Loucy (cell line): ENCODE measurements at regions not wholly inside any gene's neighbourhood (a gene's known extent, or its start where the extent isn't known, plus 50 kb on each side); places are given as distances from the start of the nearest gene placed in this dataset.

ENCODE experiments used
- H2AFZ ChIP-seq: fragments of 200-600 bp; sonication (generic); 2 replicates; pipeline ENCODE4 v1.6.0; 2016; ENCODE audit warnings: antibody characterized with exemption, mild to moderate bottlenecking, low read length, moderate library complexity
- H3F3A ChIP-seq: fragments of 200-600 bp; 2 replicates; pipeline ENCODE4 v1.6.0; 2016; ENCODE audit warnings: antibody characterized with exemption, low read depth, mild to moderate bottlenecking
- H3K27me3 ChIP-seq: fragments of 200-600 bp; sonication (generic); 2 replicates; pipeline ENCODE4 v1.6.1; 2014; ENCODE audit warnings: low read length, mild to moderate bottlenecking; ENCODE audit not compliant: insufficient read depth, poor library complexity, severe bottlenecking
- H3K36me3 ChIP-seq: fragments of 200-600 bp; sonication (generic); 2 replicates; pipeline ENCODE4 v1.6.1; 2016; ENCODE audit warnings: low read length; ENCODE audit not compliant: insufficient read depth
- H3K4me1 ChIP-seq: fragments of 200-600 bp; sonication (generic); 2 replicates; pipeline ENCODE4 v1.5.1; 2014; ENCODE audit warnings: low read length, mild to moderate bottlenecking; ENCODE audit not compliant: insufficient read depth, poor library complexity, severe bottlenecking
- H3K4me2 ChIP-seq: fragments of 200-600 bp; sonication (generic); 2 replicates; pipeline ENCODE4 v1.6.0; 2014; ENCODE audit warnings: antibody characterized with exemption, low read length, low read depth, mild to moderate bottlenecking; ENCODE audit not compliant: poor library complexity, severe bottlenecking
- H3K4me3 ChIP-seq: fragments of 200-600 bp; sonication (generic); 2 replicates; pipeline ENCODE4 v1.5.1; 2014; ENCODE audit warnings: low read length, mild to moderate bottlenecking, mixed read lengths; ENCODE audit not compliant: poor library complexity, severe bottlenecking
- H3K79me2 ChIP-seq: fragments of 200-600 bp; sonication (generic); 2 replicates; pipeline ENCODE4 v1.6.1; 2014; ENCODE audit warnings: low read length; ENCODE audit not compliant: insufficient read depth
- H3K9ac ChIP-seq: fragments of 200-600 bp; sonication (generic); 2 replicates; pipeline ENCODE4 v1.6.0; 2014; ENCODE audit warnings: mild to moderate bottlenecking, low read depth, low read length, moderate library complexity; ENCODE audit not compliant: poor library complexity, severe bottlenecking
- H3K9me2 ChIP-seq: fragments of 200-600 bp; sonication (generic); replicated peaks from 2 replicates; pipeline ENCODE4 v1.6.1; 2016; ENCODE audit warnings: low read depth, low read length, mixed read lengths
- H3K9me3 ChIP-seq: fragments of 200-600 bp; sonication (generic); 2 replicates; pipeline ENCODE4 v1.6.1; 2014; ENCODE audit warnings: mild to moderate bottlenecking, antibody characterized with exemption, low read length, low read depth; ENCODE audit not compliant: insufficient read depth
- H4K20me1 ChIP-seq: fragments of 200-600 bp; sonication (generic); 2 replicates; pipeline ENCODE4 v1.6.0; 2014; ENCODE audit warnings: antibody characterized with exemption, low read length, mild to moderate bottlenecking; ENCODE audit not compliant: insufficient read depth, poor library complexity, severe bottlenecking
- EZH2phosphoT487 ChIP-seq: fragments of 200-600 bp; IDR thresholded peaks from 2 replicates; pipeline ENCODE4 v1.6.1; 2018; ENCODE audit warnings: antibody characterized with exemption, mild to moderate bottlenecking, moderate library complexity, borderline replicate concordance
- TF ChIP-seq, protein P1 (sequence below): fragments of 200-600 bp; sonication (generic); conservative IDR thresholded peaks from 2 replicates; pipeline ENCODE4 v1.5.1; 2014; ENCODE audit warnings: mild to moderate bottlenecking, antibody characterized with exemption, low read length

DNA sequence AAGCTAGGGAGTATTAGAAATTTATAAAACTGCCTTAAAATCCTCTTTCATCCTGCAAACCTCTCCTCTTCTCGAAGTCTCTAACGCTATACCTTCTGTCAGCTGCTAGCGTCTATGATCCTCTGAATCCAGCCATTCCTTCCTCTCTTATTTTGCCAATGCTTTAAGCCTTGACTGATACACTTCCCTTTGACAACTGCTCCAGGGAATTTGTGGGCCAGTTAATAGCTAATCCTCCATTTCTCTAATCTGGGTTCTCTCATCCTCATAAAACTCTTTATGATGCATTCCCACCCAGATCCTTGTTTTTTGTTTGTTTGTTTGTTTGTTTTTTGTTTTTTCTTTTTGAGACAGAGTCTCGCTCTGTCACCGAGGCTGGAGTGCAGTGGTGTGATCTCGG, 293.6 kb upstream of the PUDP start:
- no peak overlapping the region for H3K4me2 ChIP-seq
- H3K27me3 ChIP-seq, result no peaks in the 10 kb centered on the region
- H4K20me1 ChIP-seq, result no peaks in the 10 kb centered on the region
- no peaks in the 10 kb centered on the region for H3F3A ChIP-seq
- H3K9me3 ChIP-seq, result no peaks in the 10 kb centered on the region
- H3K4me3 ChIP-seq, result no peak overlapping the region
- H3K36me3 ChIP-seq, result no peaks in the 10 kb centered on the region
- H2AFZ ChIP-seq, result no peak overlapping the region
- H3K4me1 ChIP-seq, result no peaks in the 10 kb centered on the region
- H3K9me2 ChIP-seq, result no peaks in the 10 kb centered on the region
- no peak overlapping the region for H3K9ac ChIP-seq
- no peak for TF ChIP-seq EZH2phosphoT487
- TF ChIP-seq, protein P1, sequence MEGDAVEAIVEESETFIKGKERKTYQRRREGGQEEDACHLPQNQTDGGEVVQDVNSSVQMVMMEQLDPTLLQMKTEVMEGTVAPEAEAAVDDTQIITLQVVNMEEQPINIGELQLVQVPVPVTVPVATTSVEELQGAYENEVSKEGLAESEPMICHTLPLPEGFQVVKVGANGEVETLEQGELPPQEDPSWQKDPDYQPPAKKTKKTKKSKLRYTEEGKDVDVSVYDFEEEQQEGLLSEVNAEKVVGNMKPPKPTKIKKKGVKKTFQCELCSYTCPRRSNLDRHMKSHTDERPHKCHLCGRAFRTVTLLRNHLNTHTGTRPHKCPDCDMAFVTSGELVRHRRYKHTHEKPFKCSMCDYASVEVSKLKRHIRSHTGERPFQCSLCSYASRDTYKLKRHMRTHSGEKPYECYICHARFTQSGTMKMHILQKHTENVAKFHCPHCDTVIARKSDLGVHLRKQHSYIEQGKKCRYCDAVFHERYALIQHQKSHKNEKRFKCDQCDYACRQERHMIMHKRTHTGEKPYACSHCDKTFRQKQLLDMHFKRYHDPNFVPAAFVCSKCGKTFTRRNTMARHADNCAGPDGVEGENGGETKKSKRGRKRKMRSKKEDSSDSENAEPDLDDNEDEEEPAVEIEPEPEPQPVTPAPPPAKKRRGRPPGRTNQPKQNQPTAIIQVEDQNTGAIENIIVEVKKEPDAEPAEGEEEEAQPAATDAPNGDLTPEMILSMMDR, result no peak
- H3K79me2 ChIP-seq, result no peaks in the 10 kb centered on the region

DNA sequence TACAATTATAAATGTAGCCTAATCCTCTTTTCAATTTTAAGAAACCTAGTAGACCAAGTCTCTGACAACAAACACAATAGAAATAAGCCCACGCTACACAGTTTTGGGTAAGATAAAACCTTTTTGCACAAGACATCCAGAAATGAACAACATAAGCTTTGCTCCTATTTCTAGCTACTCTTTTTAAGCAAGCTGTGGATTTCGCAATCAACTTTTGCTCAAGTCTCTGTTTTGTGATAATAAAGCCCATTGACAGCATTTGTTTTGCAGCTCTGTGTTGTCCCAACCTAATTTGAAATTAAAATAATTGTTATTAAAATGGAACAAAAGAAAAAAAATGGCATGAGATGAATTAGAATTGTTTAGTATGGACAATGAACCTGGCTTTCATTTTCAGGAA, 287.9 kb upstream of the PUDP start:
- H3K4me2 ChIP-seq, result no peak overlapping the region
- TF ChIP-seq, protein P1, result no peak
- no peak for TF ChIP-seq EZH2phosphoT487
- no peak overlapping the region for H2AFZ ChIP-seq
- no peaks in the 10 kb centered on the region for H3K9me3 ChIP-seq
- H3F3A ChIP-seq, result no peaks in the 10 kb centered on the region
- no peaks in the 10 kb centered on the region for H3K27me3 ChIP-seq
- H3K9ac ChIP-seq, result no peak overlapping the region
- no peaks in the 10 kb centered on the region for H3K4me1 ChIP-seq
- no peaks in the 10 kb centered on the region for H3K36me3 ChIP-seq
- no peaks in the 10 kb centered on the region for H3K79me2 ChIP-seq
- H3K4me3 ChIP-seq, result no peak overlapping the region
- no peaks in the 10 kb centered on the region for H3K9me2 ChIP-seq
- H4K20me1 ChIP-seq, result no peaks in the 10 kb centered on the region

DNA sequence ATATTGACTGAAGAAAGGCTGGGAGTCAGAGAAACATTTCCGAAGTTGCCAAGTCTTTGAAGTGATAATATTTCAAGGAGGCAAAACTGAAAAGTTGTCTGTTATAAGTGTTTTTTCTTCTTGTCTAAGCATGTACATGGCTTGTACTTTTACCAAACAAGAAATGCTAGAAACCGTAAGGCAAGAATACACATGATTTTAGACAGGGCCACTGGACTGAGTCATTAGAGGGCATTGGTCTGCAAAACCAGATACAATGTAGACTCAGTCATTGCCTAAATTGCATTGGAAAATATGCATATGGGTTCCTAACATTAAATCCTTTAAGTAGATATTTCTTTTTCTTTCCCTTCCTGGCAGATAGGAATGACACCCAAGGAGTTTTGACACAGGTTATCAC, 284.9 kb upstream of the PUDP start:
- TF ChIP-seq, protein P1, result no peak
- TF ChIP-seq EZH2phosphoT487, result no peak
- Histone ChIP-seq H3K9me2 (no peaks in the 10 kb centered on the region), H3K4me1 (no peaks in the 10 kb centered on the region), H3K79me2 (no peaks in the 10 kb centered on the region), H4K20me1 (no peaks in the 10 kb centered on the region), H3K4me3 (no peak overlapping the region), H2AFZ (no peak overlapping the region), H3F3A (no peaks in the 10 kb centered on the region), H3K4me2 (no peak overlapping the region), H3K9me3 (no peaks in the 10 kb centered on the region), H3K27me3 (no peaks in the 10 kb centered on the region), H3K9ac (no peak overlapping the region), H3K36me3 (no peaks in the 10 kb centered on the region)
